Ovary (tissue), 3 donors: ENCODE measurements at regions not wholly inside any gene's neighbourhood (a gene's known extent, or its start where the extent isn't known, plus 50 kb on each side); places are given as distances from the start of the nearest gene placed in this dataset.

ENCODE experiments used
- EP300 ChIP-seq: sonication (generic); formaldehyde crosslinking; IDR thresholded peaks from one replicate; pipeline ENCODE4 v1.6.1; 2017; ENCODE audit warnings: antibody characterized with exemption
- POLR2A ChIP-seq: fragments of 450-650 bp; IDR thresholded peaks from one replicate; pipeline ENCODE4 v1.6.1; 2017; ENCODE audit warnings: antibody characterized with exemption, mild to moderate bottlenecking, moderate library complexity
- TF ChIP-seq, protein P1 (sequence below), 3 donors: fragments of 450-650 bp in 2 of 3; fragments of 200-600 bp in 1 of 3; IDR thresholded peaks; one replicate each; pipeline versions ENCODE4 v1.5.1 to v1.8.0; 2016 to 2022; ENCODE audit warnings: antibody characterized with exemption in 3 of 3, mild to moderate bottlenecking in 1 of 3
- donor health status: DM: no; HTN: no; CAD: no.

DNA sequence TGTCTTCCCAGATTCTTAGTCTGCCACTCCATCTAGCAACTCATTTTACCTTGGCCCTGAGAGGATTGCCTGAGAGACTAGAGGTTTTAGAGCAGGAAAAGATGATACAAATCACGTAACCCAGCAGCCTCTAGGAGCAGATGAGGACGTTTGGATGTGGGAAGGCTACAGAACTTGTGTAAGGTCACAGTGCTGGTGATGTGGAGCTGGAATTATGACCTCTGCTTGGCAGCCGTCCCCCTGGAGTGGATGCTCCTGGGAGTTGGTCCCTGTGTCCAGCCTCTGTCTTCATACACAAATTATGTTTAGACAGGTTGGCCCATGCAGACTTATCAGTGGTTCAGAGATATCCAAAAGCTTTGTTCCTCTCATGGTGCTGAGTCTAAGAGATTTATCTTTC lies 499.0 kb downstream of the EBF1 start:
- TF ChIP-seq, protein P1, sequence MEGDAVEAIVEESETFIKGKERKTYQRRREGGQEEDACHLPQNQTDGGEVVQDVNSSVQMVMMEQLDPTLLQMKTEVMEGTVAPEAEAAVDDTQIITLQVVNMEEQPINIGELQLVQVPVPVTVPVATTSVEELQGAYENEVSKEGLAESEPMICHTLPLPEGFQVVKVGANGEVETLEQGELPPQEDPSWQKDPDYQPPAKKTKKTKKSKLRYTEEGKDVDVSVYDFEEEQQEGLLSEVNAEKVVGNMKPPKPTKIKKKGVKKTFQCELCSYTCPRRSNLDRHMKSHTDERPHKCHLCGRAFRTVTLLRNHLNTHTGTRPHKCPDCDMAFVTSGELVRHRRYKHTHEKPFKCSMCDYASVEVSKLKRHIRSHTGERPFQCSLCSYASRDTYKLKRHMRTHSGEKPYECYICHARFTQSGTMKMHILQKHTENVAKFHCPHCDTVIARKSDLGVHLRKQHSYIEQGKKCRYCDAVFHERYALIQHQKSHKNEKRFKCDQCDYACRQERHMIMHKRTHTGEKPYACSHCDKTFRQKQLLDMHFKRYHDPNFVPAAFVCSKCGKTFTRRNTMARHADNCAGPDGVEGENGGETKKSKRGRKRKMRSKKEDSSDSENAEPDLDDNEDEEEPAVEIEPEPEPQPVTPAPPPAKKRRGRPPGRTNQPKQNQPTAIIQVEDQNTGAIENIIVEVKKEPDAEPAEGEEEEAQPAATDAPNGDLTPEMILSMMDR (IDR thresholded peaks at IDR 0.05) = no peak
- TF ChIP-seq EP300 (no peak), POLR2A (no peak)
